ENCODE measurements at regions not wholly inside any gene's neighbourhood (a gene's known extent, or its start where the extent isn't known, plus 50 kb on each side); places are given as distances from the start of the nearest gene placed in this dataset.

- TF ChIP-seq PKNOX1 (IDR thresholded peaks at IDR 0.05), result no peak
- TF ChIP-seq LEF1 (IDR thresholded peaks at IDR 0.05; ENCODE audit: borderline replicate concordance), result no peak
- TF ChIP-seq FOXM1 (IDR thresholded peaks at IDR 0.05; ENCODE audit: borderline replicate concordance), result no peak
- no peak for TF ChIP-seq TARDBP (IDR thresholded peaks at IDR 0.05)
- TF ChIP-seq FOXK2 (IDR thresholded peaks at IDR 0.05), result no peak
- no peak for TF ChIP-seq NFRKB (IDR thresholded peaks at IDR 0.05)
- no peak for TF ChIP-seq FOXA1 (IDR thresholded peaks at IDR 0.05)
- no peak for TF ChIP-seq HDGF (IDR thresholded peaks at IDR 0.05; ENCODE audit: borderline replicate concordance)
- TF ChIP-seq ZNF384 (IDR thresholded peaks at IDR 0.05), result no peak
- TF ChIP-seq ARNT (IDR thresholded peaks at IDR 0.05), result no peak
- no peak for TF ChIP-seq L3MBTL2 (conservative IDR thresholded peaks at IDR 0.05)
- no peak for TF ChIP-seq ELF4 (IDR thresholded peaks at IDR 0.05)
- no peak for TF ChIP-seq SUZ12 (IDR thresholded peaks at IDR 0.05)
These were observed 112.9 kb upstream of the SMURF2 start for GRCh38 chr17:64774888-64775540.
